Right lobe of liver (tissue), 4 donors: ENCODE measurements at regions not wholly inside any gene's neighbourhood (a gene's known extent, or its start where the extent isn't known, plus 50 kb on each side); places are given as distances from the start of the nearest gene placed in this dataset.

Experiments used
- POLR2A ChIP-seq: fragments of 450-650 bp; IDR thresholded peaks from one replicate; pipeline ENCODE4 v1.6.1; 2017; ENCODE audit warnings: antibody characterized with exemption, mild to moderate bottlenecking
- TF ChIP-seq, protein P1 (sequence below), 4 donors: fragments of 200-600 bp in 3 of 4; fragments of 450-650 bp in 1 of 4; IDR thresholded peaks; one replicate each; pipeline versions ENCODE4 v1.5.1 to v1.8.0; 2016 to 2022; ENCODE audit warnings: antibody characterized with exemption in 4 of 4, mild to moderate bottlenecking in 2 of 4
- donor health status: DM: no; HTN: no; CAD: no.
- donor health status: DM: no; HTN: no; CAD: no.
- donor health status: DM: no; HTN: yes; CAD: no.

DNA sequence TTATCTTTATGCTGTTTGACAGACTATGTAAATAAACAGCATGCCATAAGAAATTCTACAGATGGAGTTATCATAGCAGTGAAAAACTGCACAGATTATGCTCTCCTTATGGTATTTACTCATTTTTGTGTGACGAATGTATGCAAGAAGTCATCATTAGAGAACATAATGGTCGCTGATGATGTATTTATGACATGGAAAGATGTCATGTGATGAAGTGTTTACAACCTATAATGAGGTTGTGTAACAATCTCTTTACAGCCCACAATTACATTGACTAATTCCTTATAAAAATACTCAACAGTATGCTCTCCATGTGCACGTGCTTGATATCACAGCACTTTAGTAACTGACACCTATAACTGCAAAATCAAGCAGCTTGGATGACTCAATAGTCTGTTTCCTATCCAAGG is 192.4 kb downstream of the BMP2 start:
- TF ChIP-seq, protein P1, sequence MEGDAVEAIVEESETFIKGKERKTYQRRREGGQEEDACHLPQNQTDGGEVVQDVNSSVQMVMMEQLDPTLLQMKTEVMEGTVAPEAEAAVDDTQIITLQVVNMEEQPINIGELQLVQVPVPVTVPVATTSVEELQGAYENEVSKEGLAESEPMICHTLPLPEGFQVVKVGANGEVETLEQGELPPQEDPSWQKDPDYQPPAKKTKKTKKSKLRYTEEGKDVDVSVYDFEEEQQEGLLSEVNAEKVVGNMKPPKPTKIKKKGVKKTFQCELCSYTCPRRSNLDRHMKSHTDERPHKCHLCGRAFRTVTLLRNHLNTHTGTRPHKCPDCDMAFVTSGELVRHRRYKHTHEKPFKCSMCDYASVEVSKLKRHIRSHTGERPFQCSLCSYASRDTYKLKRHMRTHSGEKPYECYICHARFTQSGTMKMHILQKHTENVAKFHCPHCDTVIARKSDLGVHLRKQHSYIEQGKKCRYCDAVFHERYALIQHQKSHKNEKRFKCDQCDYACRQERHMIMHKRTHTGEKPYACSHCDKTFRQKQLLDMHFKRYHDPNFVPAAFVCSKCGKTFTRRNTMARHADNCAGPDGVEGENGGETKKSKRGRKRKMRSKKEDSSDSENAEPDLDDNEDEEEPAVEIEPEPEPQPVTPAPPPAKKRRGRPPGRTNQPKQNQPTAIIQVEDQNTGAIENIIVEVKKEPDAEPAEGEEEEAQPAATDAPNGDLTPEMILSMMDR (IDR thresholded peaks at IDR 0.05): no peak
- TF ChIP-seq POLR2A: no peak
